GM18861 (cell line): ENCODE measurements at regions not wholly inside any gene's neighbourhood (a gene's known extent, or its start where the extent isn't known, plus 50 kb on each side); places are given as distances from the start of the nearest gene placed in this dataset.

Experiments used
- ATAC-seq: cut with Tn5 transposase; IDR thresholded peaks from one replicate; pipeline ENCODE4 v1.9.1; 2021; ENCODE audit not compliant: unreplicated experiment

GRCh38 chr2:129722306-129723019 is 257.0 kb upstream of the RAB6C start:
- ATAC-seq, result no peak

- no peak for ATAC-seq
These were observed 256.0 kb upstream of the RAB6C start for GRCh38 chr2:129723277-129724020.

GRCh38 chr2:129724021-129724757 is 255.3 kb upstream of the RAB6C start:
- no peak for ATAC-seq

GRCh38 chr2:129726216-129726615 is 253.2 kb upstream of the RAB6C start:
- no peak for ATAC-seq

GRCh38 chr2:129727286-129727685 is 252.2 kb upstream of the RAB6C start:
- ATAC-seq, result no peak

GRCh38 chr2:129728035-129728972 is 251.2 kb upstream of the RAB6C start:
- ATAC-seq, result no peak

- ATAC-seq, result no peak
These were observed 250.5 kb upstream of the RAB6C start for GRCh38 chr2:129729011-129729410.

- no peak for ATAC-seq
These were observed 249.8 kb upstream of the RAB6C start for GRCh38 chr2:129729646-129730045.

GRCh38 chr2:129730979-129731378 is 248.5 kb upstream of the RAB6C start:
- ATAC-seq, result no peak

- ATAC-seq, result no peak
These were observed 247.4 kb upstream of the RAB6C start for GRCh38 chr2:129731907-129732629.

- ATAC-seq, result no peak
These were observed 246.8 kb upstream of the RAB6C start for GRCh38 chr2:129732630-129733026.

- ATAC-seq, result no peak
These were observed 246.4 kb upstream of the RAB6C start for GRCh38 chr2:129733041-129733440.

GRCh38 chr2:129733579-129733978 is 245.9 kb upstream of the RAB6C start:
- ATAC-seq, result no peak

GRCh38 chr2:129734343-129735034 is 245.0 kb upstream of the RAB6C start:
- no peak for ATAC-seq

GRCh38 chr2:129735576-129735975 is 243.9 kb upstream of the RAB6C start:
- no peak for ATAC-seq

GRCh38 chr2:129737660-129738527 is 241.6 kb upstream of the RAB6C start:
- ATAC-seq, result no peak

- no peak for ATAC-seq
These were observed 240.7 kb upstream of the RAB6C start for GRCh38 chr2:129738799-129739198.

- ATAC-seq, result no peak
These were observed 239.0 kb upstream of the RAB6C start for GRCh38 chr2:129740504-129740903.

GRCh38 chr2:129741165-129741564 is 238.3 kb upstream of the RAB6C start:
- no peak for ATAC-seq
